Fibroblast of mammary gland (primary cell): ENCODE measurements at regions not wholly inside any gene's neighbourhood (a gene's known extent, or its start where the extent isn't known, plus 50 kb on each side); places are given as distances from the start of the nearest gene placed in this dataset.
A peak's percentile ranks its signal among the peaks of the same experiment; 100 is the strongest.

Source experiments
- DNase-seq: peaks from one replicate; pipeline ENCODE4 v3.0.0-alpha.2; 2010; ENCODE audit warnings: low read depth
- H3K4me3 ChIP-seq: 2 replicates; pipeline ENCODE4 v1.5.1; 2011; ENCODE audit warnings: low read depth, mild to moderate bottlenecking, low read length, moderate library complexity; ENCODE audit not compliant: control insufficient read depth
- TF ChIP-seq, protein P1 (sequence below): conservative IDR thresholded peaks from 2 replicates; pipeline ENCODE4 v1.5.1; 2011; ENCODE audit warnings: low read depth, low read length, inconsistent platforms; ENCODE audit not compliant: control insufficient read depth, insufficient read depth

DNA sequence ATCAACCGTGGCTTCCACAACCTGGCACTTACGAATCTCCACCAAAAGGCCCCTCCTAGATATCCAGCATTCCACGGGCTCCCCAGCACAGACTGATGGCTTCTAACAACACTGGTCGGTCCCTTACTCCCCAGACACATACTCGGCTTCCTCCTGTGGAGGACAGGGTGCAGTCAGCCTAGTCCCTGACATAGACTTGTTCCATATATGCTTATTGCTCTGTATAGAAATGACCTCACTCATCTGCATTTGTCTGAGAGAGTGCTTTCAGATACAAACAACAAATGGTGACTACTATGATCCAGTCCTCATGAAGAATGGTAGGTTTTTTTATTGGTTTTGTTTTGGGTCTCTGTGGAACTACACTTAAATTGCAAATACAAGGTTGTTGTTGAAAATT, 72.4 kb downstream of the TMEM215 start:
- no peak for DNase-seq
- TF ChIP-seq, protein P1, sequence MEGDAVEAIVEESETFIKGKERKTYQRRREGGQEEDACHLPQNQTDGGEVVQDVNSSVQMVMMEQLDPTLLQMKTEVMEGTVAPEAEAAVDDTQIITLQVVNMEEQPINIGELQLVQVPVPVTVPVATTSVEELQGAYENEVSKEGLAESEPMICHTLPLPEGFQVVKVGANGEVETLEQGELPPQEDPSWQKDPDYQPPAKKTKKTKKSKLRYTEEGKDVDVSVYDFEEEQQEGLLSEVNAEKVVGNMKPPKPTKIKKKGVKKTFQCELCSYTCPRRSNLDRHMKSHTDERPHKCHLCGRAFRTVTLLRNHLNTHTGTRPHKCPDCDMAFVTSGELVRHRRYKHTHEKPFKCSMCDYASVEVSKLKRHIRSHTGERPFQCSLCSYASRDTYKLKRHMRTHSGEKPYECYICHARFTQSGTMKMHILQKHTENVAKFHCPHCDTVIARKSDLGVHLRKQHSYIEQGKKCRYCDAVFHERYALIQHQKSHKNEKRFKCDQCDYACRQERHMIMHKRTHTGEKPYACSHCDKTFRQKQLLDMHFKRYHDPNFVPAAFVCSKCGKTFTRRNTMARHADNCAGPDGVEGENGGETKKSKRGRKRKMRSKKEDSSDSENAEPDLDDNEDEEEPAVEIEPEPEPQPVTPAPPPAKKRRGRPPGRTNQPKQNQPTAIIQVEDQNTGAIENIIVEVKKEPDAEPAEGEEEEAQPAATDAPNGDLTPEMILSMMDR, result no peak
- no peak overlapping the region for H3K4me3 ChIP-seq

DNA sequence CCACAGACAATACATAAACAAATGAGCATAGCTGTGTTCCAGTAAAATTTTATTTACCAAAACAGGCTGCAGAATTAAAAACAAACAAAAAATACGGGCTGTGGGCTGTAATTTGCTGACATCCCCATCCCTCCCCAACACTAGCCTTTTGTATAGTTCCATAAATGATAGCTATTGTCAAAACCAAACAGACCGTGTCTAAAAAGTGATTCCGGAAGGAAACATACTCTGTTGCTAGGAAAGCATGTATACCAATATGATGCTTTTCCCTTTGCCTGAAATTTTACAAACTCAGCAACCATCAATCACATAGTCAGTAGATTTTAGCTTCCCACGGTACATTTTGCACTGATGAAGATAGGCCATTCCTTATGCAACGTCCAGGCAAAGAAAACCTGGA, 80.0 kb downstream of the TMEM215 start:
- TF ChIP-seq, protein P1, result no peak
- no peak overlapping the region for H3K4me3 ChIP-seq
- no peak for DNase-seq

DNA sequence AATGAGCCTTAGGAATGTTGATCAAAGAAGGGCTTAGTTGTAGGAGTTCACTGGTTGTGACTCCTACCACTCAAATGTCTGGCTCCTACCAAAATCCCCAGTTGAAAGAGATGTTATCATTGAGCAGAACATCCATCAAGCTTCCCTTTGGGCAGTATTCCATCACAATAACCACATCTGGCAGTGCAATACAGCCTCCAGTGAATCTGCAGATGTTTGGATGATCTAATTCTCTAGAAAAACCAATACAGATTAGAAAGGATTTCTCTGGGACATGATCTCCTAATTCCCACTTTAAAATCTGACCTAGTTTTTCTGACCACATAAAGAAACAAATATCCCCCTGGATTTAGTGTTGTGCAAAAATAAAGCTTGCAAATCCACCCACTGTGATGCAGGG, 81.6 kb downstream of the TMEM215 start:
- TF ChIP-seq, protein P1, result no peak
- peak; percentile 3 for DNase-seq
- H3K4me3 ChIP-seq, result no peak overlapping the region

DNA sequence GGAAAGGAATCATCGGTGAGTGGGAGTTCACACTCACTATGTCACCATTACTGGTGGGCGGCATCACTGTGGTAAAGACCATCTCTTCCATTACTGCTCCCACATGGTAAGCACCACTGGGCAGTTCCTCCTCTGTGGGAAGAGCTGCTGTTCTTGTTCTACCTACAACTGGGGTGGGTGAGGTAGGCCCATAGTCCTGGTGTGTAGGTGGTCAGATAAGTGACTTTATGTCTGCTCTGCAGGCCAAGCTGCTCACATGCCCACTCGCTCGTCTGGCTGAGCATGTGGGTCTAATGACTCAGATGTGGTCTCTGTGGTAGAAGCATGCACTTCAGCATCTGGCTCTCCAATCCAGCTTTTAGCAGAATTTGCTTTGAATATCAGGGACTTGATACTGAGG, 82.9 kb downstream of the TMEM215 start:
- H3K4me3 ChIP-seq, result no peak overlapping the region
- TF ChIP-seq, protein P1, result no peak
- DNase-seq, result peak; percentile 33

DNA sequence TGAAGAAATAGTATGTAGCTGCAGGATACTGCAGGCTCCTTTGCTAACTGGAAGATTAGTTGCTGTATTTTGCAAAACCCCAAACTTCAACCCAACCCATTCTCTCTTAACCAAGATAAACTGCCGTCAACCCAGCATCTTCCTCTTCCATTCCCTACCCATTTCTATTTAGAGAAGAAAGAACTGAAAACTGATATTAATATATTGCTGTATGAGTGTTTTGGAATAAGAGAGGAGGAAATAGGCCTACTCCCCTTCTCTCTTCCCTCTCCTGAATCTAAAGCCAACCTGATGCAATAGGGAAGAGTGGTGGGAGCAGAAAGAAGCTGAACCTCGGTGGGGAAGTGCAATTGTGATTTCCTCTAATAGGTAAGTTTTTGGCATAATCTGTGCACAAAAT, 83.7 kb downstream of the TMEM215 start:
- H3K4me3 ChIP-seq, result no peak overlapping the region
- TF ChIP-seq, protein P1, result no peak
- DNase-seq, result no peak

DNA sequence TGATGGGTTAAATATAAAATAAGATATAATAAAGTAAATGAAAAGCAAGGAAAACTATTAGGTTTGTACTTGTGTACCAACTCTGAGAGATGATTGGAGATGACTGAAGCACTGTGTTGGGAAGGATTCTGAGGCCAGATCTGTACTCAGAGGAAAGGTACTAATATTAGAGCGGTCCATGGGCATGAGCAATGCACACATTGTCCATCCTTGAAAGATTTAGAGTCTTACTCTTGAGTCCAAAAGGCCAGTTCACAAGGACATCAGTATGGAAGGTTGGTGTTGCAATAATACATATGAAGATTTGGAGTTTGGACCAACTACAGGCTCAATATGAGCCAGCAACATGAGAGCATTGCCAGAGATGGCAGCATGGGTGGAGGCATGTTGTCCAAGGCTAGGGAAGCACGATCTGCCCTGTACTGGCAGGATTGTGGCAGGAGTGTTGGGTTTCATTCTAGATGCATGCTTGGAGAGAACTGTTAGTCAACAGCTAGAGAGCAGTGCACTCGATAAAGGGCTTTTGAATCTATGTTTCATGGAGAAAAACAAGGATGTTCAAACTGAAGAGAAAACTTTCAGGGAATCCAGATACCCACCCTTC, 84.4 kb downstream of the TMEM215 start:
- DNase-seq, result no peak
- H3K4me3 ChIP-seq, result no peak overlapping the region
- TF ChIP-seq, protein P1, result no peak

DNA sequence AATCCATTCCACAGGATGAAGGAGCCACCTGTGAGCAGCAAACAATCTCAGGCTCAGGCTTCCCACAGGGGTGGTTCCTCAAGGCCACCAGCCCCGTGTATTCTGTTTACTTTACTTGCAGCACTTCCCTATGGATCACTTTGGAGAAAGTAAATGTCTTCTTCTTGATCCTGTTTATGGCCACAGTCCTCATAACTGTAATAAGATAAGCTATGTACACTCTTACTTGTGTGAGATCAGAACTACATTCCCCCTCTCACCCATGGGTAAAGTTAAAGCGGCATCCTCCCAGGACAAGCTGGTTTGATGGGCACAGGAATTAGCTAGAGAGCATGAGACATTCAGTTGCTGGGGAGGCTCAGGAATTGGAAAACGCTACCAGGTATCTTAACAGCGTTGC, 86.1 kb downstream of the TMEM215 start:
- no peak overlapping the region for H3K4me3 ChIP-seq
- TF ChIP-seq, protein P1, result no peak
- no peak for DNase-seq
